ENCODE measurements at regions not wholly inside any gene's neighbourhood (a gene's known extent, or its start where the extent isn't known, plus 50 kb on each side); places are given as distances from the start of the nearest gene placed in this dataset.
"Not testable (repeated sequence)": the region's sequence is repeated elsewhere in the genome, so short reads cannot be mapped to it uniquely, and the experiment has no call there.

GRCh38 chr13:50136678-50137077, 121.4 kb downstream of the KCNRG start:
- Histone ChIP-seq H3K4me3 (no peak overlapping the region), H3K27me3 (peaks cover 29% of the 10 kb centered on the region), H3K36me3 (no peaks in the 10 kb centered on the region), H3K9me3 (no peaks in the 10 kb centered on the region), H3K27ac (no peak overlapping the region), H3K4me1 (peaks cover 0 to 5% (median 2%) of the 10 kb centered on the region in 4 donors)
- DNase-seq = no peak
- no peak for TF ChIP-seq CTCF (IDR thresholded peaks at IDR 0.05)
- no peak for TF ChIP-seq POLR2AphosphoS5 (IDR thresholded peaks at IDR 0.05)
- no peak for TF ChIP-seq EP300 (IDR thresholded peaks at IDR 0.05; ENCODE audit: low read depth)
- TF ChIP-seq POLR2A (IDR thresholded peaks at IDR 0.05) = no peak
- 59 to 73% methylated on average over 3 of the region's 3 CpGs for WGBS, 2 donors (ENCODE audit: low coverage in 1 of 2)
- in situ Hi-C loops (cut with MboI; ENCODE audit: low pct_ligation_motif_present in 1 of 4, low pct_unique_long_range_greater_than_20kb in 1 of 4, low sequenced_read_pairs in 3 of 4) (loop anchor here in 3 of 4 donors (10.0 to 25.0 kb wide), 2 partner anchors 142 to 776 kb away; partner anchors contain the start of genes RNASEH2B (in 2 of the 3) and TRIM13 (in 1 of the 3)), intact Hi-C loops (cut with DNase I; ENCODE audit: low total_unique reads) (no loop called here)

GRCh38 chr13:50139435-50139934, 124.2 kb downstream of the KCNRG start:
- H3K27ac ChIP-seq; H3K9me3 ChIP-seq; H3K4me1 ChIP-seq; DNase-seq; H3K36me3 ChIP-seq; H3K27me3 ChIP-seq; intact Hi-C loops (cut with DNase I; ENCODE audit: low total_unique reads); H3K4me3 ChIP-seq: not testable (repeated sequence)
- in situ Hi-C loops (cut with MboI; ENCODE audit: low pct_ligation_motif_present in 1 of 4, low pct_unique_long_range_greater_than_20kb in 1 of 4, low sequenced_read_pairs in 3 of 4) = loop anchor here in 3 of 4 donors (10.0 to 25.0 kb wide), 2 partner anchors 145 to 773 kb away; partner anchors contain the start of genes RNASEH2B (in 2 of the 3) and TRIM13 (in 1 of the 3)
- 95 to 100% methylated on average over 3 to 4 of the region's 4 CpGs for WGBS, 2 donors (ENCODE audit: low coverage in 1 of 2)

- no peaks in the 10 kb centered on the region for H3K27me3 ChIP-seq
- TF ChIP-seq CTCF (IDR thresholded peaks at IDR 0.05) (no peak), EP300 (IDR thresholded peaks at IDR 0.05; ENCODE audit: low read depth) (no peak), POLR2AphosphoS5 (IDR thresholded peaks at IDR 0.05) (no peak), POLR2A (IDR thresholded peaks at IDR 0.05) (no peak)
- in situ Hi-C loops (cut with MboI; ENCODE audit: low pct_ligation_motif_present in 1 of 4, low pct_unique_long_range_greater_than_20kb in 1 of 4, low sequenced_read_pairs in 3 of 4) = loop anchor here in 2 of 4 donors (25.0 kb wide), 1 partner anchor 772 kb away; the partner anchor contains the start of gene RNASEH2B (in 2 of the 2)
- H3K27ac ChIP-seq = no peak overlapping the region
- no peaks in the 10 kb centered on the region for H3K4me1 ChIP-seq
- H3K36me3 ChIP-seq = no peaks in the 10 kb centered on the region
- intact Hi-C loops (cut with DNase I; ENCODE audit: low total_unique reads) = no loop called here
- DNase-seq = no peak
- 75 to 80% methylated on average over 2 of the region's 2 CpGs for WGBS, 2 donors (ENCODE audit: low coverage in 1 of 2)
- H3K4me3 ChIP-seq = no peak overlapping the region
- no peaks in the 10 kb centered on the region for H3K9me3 ChIP-seq
Measured at GRCh38 chr13:50140153-50140552, 124.9 kb downstream of the KCNRG start.

- Histone ChIP-seq H3K4me1 (no peaks in the 10 kb centered on the region), H3K27ac (no peak overlapping the region), H3K27me3 (no peaks in the 10 kb centered on the region), H3K9me3 (no peaks in the 10 kb centered on the region), H3K36me3 (no peaks in the 10 kb centered on the region), H3K4me3 (no peak overlapping the region)
- DNase-seq = no peak
- no peak for TF ChIP-seq CTCF (IDR thresholded peaks at IDR 0.05)
- in situ Hi-C loops (cut with MboI; ENCODE audit: low pct_ligation_motif_present in 1 of 4, low pct_unique_long_range_greater_than_20kb in 1 of 4, low sequenced_read_pairs in 3 of 4) = loop anchor here in 2 of 4 donors (25.0 kb wide), 1 partner anchor 772 kb away; the partner anchor contains the start of gene RNASEH2B (in 2 of the 2)
- intact Hi-C loops (cut with DNase I; ENCODE audit: low total_unique reads) = no loop called here
- 63 to 70% methylated on average over 14 of the region's 14 CpGs for whole genome bisulfite sequencing, 2 donors (ENCODE audit: low coverage in 1 of 2)
Measured at GRCh38 chr13:50140581-50141374, 125.5 kb downstream of the KCNRG start.

Data from transverse colon (tissue), 4 donors.